SH-SY5Y (cell line): ENCODE measurements at regions not wholly inside any gene's neighbourhood (a gene's known extent, or its start where the extent isn't known, plus 50 kb on each side); places are given as distances from the start of the nearest gene placed in this dataset.

Experiments
- GATA2 ChIP-seq: IDR thresholded peaks from 2 replicates; pipeline ENCODE4 v1.6.1; 2011; ENCODE audit warnings: mild to moderate bottlenecking, low read depth, low read length
- GATA3 ChIP-seq: IDR thresholded peaks from 2 replicates; pipeline ENCODE4 v1.6.1; 2011; ENCODE audit warnings: low read depth, mild to moderate bottlenecking, low read length, moderate library complexity

DNA sequence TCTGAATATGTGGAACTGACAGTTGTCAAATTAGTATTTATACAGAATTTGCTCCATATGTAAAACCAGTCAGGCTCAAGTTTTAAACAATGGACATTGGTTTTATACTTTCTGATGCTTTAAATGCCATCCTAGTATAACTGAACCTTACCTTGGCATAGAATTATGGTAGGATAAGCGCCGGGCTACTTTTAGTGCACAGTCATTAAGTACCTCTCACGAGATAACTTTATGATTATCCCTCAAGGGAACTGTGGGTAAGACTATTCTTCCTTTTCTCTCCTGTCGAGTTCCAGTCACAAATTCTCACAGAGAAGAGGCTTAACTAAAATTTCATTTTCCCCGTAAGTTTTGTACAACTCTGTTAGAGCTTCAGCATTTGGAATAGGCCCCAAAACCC, 110.6 kb upstream of the PTPRK start:
- TF ChIP-seq GATA2 (no peak), GATA3 (no peak)
